Hematopoietic multipotent progenitor cell (in vitro differentiated cells): ENCODE measurements at regions not wholly inside any gene's neighbourhood (a gene's known extent, or its start where the extent isn't known, plus 50 kb on each side); places are given as distances from the start of the nearest gene placed in this dataset.

ENCODE experiments used
- DNase-seq, 3 donors: peaks; one replicate each; pipeline ENCODE4 v3.0.0-alpha.2; 2011 to 2015; ENCODE audit warnings: low read depth in 2 of 3, low spot score in 2 of 3

DNA sequence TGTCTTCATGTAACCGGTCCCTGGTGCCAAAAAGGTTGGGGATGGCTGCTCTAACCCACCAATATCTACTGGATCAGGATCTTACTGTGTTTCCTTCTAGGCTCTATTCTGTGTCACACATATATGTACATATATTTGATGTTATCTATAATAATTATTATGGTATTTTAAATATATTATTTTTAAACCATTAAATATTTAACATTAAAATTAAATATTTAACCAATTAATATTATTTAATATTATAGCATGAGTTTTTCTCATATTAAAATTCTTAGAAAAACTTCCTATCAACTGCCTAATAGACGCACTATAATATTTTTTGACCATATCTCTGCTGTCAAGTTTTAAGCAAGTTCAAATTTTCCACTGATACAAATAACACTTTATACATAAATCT is 196.9 kb upstream of the PLET1 start:
- no peak for DNase-seq

DNA sequence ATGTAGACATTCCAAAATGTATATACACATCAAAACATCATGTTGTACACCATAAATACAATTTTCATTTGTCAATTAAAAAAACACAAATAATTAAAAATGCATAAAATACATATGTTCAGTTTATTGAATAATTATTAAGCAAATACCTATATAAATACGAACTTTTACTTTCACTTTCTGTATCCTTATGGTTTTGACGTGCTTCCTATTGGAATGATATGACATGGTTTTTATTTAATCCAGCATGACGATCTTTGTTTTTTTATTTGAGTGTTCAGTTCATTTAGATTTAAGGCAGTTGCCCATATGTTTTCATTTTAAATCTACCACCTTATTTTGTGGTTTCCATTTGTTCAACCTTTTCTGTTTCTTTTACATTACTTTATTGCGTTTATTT is 198.3 kb upstream of the PLET1 start:
- DNase-seq = no peak

DNA sequence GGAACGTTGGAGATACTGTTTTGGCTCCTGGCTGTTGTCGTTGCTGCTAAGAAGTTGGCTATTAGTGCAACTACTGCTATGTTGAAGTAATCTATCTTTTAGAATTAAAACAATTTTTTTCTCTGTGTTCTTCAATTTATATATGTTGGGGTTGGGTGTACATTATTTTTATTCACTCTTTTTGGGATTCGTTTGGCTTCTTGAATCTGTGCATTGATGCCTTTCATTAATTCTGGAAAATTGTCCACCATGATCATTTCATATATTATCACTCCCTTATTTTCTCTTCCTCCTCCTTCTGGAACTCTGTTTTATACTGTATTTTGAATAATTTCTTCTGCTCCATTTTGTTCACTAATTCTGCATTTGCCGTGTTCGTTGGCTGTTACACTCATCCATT is 199.5 kb upstream of the PLET1 start:
- DNase-seq = no peak

DNA sequence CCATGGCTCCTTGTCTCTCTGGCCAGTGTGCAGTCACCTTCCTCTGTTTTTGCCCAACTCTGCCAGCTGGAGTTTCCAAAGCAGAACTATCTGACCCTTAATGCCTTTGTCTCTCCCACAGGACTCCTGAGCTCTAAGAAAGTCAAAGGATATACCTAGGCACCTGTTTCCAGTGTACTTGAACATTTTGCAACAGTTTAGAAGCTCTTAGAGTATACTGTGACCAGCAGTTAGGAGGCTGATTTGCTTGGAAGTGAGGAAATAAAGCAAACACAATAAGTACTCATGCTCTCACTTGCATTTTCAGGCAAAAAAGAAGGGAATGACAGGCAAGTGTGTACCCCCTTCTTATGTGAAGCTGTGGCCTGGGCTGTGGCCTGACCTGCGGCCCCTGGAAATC is 204.3 kb upstream of the PLET1 start:
- no peak for DNase-seq

DNA sequence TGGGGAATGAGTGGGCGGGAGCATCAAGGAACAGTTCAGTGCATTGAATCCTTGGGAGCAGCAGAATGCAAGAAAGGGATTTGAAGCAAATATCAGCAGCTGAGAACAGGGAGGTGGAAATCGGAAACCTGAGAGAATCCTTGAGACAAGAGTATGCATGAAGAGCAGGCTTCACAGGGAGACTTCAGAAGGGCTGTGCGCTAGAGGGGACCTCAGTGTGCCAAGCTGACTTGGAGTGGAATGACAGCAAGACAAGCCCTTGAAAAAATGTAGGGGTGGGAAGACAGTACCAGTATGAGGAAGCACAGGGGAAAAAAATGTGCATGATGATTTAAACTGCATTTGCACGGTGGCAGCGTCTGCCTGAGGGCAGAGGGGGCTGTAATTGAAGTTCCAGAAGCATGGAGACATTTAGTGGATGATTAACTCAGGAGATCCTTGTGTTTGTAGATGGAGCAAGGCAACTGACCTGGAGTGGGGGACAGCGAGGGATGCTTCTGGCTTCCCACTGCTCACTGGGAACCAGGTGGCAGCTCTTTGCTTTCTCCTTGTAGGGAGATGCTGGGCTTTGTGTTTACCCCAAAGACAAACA is 204.9 kb upstream of the PLET1 start:
- DNase-seq = no peak

DNA sequence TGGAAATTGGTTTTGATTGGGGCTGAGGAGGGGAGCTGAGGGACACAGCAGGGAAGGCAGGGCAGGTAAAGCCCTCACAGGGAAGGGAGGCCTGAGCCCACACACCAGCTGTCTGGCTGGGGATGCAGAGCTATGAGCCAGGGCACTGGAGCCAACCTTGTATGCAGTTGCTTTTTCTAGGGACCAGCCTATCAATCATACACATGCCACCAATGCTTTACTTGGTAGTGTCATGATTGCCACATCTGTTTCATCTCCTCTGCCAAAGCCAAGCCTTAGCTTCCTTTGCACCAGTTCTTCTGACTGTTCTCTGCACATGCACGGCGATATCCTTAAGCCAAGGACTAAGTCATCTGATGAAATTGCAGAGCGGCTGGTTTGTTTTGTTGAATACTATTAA is 207.1 kb upstream of the PLET1 start:
- no peak for DNase-seq

DNA sequence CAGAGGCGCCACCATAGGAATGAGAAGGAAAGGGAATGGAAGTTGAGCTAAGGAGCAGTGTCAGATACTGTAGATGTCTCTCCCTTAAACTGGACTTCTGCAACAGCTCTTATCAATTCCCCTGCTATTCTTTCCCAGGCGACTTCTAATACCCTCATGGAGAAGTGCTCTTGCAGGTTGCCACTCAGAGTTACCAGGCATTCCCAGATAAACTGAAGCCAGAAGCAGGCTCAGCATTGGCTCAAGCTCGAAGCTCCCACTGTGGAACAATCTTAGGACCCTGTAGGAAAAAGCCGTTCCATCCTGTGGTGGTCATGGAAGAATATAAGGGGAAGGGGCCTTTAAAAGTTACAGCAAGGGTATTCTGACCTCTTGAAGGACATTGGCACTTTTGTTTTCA is 208.7 kb upstream of the PLET1 start:
- DNase-seq = no peak

DNA sequence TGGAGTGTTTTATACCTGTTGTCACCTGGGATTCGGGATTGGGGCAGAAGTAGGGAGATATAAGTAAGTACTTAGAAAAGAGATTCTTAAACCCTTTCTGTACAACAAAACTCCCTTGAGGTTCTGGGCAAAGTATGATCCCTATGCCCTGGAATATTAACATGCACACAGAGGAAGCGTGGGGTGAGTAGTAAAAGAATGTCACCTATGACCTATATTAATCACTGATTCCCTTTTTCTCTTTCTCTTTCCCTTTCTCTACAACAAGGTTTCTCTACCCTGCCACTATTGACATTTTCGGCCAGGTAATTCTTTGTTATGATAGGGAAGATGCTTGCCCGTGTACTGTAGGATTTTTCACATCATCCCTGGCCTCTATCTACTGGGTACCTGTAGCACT is 209.7 kb upstream of the PLET1 start:
- no peak for DNase-seq

DNA sequence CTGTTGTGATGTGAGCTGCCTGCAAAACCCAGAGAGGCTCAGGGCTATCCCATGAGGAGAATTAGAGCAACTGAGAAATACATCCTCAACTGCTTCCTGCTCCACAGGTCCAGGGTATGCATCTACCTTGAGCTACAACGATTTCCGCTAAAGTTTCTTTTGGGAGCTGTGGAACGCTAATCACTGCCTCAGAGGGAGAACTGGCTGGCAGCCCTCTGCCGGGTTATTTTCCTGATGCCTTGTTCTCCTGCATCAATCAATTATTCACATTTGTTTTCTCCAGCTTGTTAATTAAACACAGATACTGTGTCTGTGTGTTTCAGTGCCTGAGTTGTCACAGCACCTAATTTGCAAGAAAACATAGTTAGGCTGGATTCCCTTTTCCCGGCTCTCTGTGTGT is 211.1 kb upstream of the PLET1 start:
- no peak for DNase-seq

DNA sequence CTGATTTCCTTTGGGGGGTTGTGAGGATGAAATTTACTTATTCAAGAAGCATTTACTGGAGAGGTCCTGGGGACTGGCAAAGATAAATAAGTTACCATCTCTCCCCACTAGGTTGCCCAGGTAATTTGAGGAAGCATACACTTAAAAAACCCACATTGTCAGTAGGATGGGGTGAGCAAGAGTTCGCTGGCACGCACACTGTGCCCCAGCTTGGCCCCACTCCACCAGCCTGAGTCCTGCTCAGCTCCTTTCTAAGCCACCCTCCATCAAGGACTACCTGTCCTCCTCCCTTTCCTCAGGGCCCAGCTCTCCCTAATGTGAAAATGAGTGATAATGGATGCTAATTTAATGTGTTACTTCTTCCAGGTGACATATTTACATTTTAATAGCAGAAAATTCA is 216.5 kb upstream of the PLET1 start:
- DNase-seq = no peak

DNA sequence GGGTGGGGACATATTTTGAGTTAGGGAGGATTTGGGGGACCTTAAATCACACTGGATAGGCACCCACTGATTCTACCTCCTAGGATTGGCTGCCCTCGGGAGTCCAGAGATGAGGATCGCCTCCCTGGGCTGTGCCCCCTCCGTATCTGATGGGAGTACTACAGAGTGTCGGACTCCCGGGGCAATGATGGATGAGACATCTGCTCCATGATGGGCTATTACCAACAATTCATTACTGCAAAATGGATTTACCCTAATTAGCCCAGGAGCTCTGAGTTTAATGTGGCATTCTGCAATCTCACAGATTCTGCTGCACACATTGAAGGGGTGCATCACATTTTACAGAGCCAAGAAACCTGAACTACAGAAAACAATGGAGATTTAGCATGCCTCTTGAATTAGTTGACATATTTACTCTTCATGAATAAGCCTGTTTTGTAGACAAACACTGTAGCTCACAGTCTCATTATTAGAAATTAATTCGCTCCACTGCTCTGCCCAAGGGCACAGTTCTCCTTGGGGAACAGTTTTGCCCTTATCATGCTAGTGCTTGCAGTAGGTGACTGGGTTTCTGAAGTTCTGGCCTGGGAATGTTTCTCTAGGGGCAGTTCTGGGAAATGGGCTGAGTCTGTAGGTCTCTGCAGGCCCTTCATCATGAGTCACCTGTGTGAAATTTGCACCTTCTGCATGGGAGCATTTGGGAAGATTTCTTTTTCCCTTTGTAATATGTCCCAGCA is 217.1 kb upstream of the PLET1 start:
- DNase-seq = no peak

DNA sequence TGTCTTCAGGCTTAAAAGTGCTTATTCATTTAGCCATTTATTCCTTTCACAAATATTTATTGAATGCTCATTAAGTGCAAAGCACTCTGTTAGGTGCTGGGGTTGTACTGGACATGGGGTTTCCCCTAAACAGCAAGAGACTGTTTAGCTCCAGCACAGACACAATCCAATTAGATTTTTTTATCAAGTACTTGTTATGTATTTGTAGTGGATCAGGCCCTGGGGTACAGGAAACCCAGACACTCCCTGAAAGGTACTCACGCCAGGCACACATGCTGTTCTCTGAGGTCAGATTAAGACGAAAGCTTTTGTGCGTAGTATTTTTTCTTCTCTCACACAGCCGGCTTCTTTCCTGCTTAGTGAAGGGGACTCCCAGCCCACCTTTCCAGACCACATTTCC is 218.1 kb upstream of the PLET1 start:
- no peak for DNase-seq

DNA sequence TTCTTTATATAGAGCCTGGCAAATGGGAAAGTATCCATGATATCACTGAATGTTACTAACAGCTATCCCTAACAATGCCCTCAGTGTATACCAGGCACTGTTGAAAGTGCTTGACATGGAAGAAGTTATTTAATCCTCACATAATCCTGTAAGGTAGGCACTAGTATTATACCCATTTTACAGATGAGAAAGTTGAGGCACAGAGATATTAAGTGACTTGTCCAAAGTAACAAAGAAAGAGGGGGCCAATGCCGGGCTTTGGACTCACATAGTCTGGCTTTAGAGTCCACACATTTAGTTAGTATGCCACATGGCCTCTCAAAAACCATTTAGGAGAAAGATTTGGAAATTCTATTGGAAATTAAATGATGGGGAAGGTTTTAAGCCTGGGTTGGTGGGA is 220.8 kb upstream of the PLET1 start:
- DNase-seq = no peak

DNA sequence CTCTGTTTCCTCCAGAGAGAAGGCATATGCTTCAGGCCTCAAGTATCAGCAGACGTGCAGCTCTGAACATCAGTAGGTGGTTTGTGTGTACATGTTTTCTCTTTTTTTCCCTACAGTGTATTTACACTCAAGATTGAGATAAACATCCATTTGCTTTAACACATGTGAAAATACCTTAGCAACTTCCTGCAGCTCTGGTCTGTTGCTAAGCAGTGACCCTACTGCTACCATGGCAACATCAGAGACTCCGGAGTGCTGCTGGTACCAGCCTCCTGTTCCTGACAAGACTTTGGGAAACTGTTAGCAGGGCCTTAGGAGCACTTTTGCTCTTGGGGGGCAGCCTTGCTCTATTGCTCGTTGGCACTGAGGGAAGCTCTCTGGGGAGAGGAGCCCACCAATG is 221.2 kb upstream of the PLET1 start:
- DNase-seq = no peak

DNA sequence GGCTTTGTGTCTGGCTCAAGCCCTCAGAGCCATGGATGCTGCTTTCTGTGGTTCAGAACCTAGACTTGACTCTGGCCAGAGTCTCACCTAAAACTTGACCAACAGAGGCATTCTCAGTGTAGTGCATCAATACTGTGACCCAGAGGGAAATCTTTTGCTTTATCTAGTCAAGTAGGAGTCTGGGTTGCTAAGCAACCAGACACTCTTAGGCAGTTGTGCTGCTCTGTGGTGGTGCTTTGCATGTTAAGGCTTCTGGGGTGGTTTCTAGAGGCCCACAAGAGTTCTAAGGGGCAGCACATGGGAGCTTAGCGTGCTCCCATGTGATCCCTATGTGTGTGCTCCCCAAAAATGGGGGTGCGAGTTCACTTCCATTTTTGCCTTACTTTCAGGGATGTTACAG is 224.6 kb upstream of the PLET1 start:
- DNase-seq = no peak

DNA sequence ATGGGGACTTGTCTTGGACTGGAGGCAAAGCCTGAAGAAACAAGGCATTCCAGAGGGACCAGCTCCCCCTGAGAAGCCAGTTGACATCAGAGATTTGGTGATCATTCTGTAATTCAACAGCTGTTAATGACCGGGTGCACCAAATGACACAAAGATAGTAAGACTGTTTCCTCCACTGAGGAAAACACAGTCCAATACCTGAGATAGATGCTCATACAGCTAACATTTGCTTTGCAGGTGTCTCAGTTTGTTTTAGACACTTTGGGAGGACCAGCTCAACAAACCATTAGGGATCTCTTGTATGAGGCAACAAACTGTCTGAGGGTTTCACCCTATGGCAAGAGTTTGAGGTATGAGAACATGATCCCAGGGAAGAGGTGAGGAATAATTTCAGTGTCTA is 237.2 kb upstream of the PLET1 start:
- DNase-seq = no peak

DNA sequence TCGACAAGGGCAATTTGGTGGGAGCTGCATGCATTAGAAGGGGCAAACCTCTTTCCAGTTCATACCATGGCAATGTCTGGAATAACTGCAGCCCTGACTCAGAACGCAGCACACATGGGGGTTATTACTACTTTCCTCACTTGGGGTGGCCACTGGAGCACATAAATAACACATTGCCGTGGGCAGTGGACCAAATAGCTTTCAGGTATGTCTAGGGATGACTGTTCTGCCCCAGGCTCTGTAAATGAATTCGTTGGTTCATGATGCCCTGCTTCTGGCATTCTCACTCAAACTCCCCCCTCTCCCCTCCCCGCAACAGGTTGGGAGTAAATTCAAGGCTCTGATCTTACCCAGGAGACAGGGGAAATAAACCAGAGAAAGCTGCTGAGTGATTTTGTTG is 238.0 kb upstream of the PLET1 start:
- no peak for DNase-seq

DNA sequence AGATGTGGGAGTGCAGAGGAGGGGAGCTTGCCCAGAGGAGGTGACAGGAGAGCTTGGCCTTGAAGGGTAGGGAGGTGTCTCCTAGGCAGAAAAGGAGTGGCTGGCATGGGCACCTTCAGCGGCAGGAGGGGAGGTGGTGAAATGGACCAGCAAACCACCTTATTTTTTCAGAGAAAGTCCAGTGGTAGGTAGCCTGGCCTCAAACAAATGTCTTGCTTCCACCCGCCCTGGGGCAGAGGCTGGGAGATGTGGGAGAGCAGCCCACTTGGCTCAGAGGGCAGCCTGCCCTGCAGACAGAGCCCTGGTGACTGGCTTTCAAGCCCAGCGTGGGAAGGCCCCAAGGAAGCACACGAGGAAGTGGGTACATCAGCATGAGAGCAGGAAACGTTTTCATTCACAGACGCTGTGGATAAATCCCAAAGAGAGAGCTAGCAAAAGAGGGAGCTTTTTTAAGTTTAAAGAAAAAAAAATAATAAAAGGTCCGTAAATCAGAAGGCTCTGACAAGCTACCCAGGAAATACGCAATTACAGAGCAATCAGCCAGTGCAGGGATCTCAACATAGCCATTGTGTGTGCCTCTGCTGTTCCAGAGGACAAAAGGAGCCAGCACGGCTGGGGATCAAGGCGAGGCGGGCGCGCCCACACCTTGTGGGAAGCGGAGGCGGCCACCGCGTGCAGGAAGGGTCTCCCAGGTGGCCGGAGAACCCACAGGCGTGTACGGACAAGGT is 238.7 kb upstream of the PLET1 start:
- DNase-seq = no peak

DNA sequence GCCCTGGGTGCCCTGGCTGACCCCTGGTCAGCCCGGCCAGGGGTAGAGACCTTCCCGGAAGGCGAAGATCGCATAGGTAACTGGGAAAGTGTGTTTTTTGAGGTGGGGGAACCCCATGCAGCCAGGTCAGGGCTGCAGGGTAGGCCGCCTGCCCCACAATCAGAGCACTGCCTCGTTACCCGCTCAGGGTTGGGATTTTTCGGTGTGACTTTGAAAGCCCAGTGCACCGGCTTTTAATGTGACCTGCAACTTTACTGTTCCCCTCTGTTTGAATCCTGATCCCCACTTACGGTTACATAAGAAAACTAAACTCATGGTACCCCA is 239.2 kb upstream of the PLET1 start:
- no peak for DNase-seq

DNA sequence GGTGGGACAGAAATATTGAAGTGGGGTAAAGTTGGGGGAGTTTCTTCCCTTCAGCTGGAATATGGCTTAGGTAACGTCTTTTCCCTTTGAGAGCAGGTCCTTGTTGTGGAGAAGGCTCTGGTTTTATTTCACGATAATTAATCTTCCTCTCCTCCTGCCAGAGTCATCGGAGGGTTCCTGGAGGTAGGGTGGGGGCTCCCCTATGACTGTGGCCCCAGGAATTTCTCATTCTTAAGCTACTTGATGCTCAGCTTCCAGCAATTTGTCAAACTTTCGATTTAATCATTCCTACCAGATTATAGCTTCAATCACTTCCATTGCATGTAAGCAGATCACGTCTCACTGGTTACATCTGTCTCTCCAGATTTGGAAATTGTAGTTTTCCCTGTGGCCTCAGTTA is 242.8 kb upstream of the PLET1 start:
- DNase-seq = no peak

DNA sequence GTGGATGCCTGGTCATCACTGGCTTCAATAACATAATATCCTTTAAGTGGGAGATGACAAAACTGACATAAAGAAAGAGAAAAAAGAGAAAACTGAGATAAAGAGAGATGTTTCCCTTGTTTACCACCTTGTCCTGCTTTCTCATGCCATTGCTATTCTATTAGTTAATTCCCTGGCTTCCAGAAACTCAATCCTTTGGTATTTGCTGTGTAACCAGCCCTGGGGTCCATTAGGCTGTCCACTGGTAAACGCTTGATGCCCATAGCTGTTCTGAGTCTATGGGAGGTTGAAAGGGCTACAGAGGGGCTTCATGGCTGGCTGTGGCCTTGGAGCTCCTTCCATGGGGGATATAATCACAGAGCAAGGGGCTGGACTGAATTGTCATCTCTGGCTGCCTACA is 243.4 kb upstream of the PLET1 start:
- DNase-seq = no peak

DNA sequence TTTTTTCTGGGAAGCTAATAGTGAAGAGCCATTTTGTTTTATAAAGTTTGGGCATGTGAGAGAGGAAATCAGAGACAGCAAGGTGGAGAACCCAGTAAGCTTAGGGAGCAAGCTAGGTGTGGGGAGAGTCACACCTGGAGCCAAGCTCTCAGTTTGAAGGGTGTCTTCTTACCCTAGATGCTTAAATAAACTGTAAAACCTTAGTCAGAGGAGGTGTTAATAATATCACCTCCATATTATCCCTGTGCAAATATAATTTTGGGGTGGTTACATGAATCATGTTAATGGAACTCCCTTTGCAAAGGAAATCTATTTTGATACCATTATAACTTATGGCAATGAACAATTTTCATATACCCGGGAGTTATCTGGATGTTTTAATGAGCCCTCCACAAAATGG is 246.2 kb upstream of the PLET1 start:
- no peak for DNase-seq

DNA sequence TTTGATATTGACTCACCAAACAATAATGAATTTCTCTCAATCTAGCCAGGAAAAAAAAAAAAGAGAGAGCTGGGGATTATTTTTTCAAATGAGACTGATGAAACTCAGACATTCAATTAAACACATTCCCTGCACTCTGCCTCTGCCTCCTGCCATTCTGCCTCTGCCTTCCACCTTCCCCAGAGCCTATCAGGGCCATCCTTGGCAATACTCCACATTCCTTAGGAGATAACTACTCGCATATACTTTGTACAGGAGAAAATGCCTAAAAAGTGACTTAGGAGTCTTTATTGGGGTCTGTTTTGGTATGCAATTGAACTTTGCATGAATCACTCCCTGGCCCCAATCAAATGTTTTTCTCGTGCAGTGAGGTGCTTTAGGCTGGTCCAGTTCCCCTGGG is 246.6 kb upstream of the PLET1 start:
- no peak for DNase-seq
